HCT116 (cell line): ENCODE measurements at regions not wholly inside any gene's neighbourhood (a gene's known extent, or its start where the extent isn't known, plus 50 kb on each side); places are given as distances from the start of the nearest gene placed in this dataset.

ENCODE experiments used
- ATAC-seq: fragments of 200-7000 bp; cut with Tn5 transposase; 2 replicates; pipeline ENCODE4 v1.9.1; 2020; ENCODE audit warnings: mild to moderate bottlenecking, moderate library complexity
- BruUV-seq: library from RNA; stranded (reverse); fragments of 400-500 nt; replicated peaks from 2 replicates; lab custom pipeline; 2021; lab: Mats Ljungman, UMichigan
- CTCF ChIA-PET: fragments of 300-600 bp; sonication (Branson Sonifier 250); formaldehyde crosslinking; loops from one replicate; lab custom pipeline; 2021; ENCODE audit warnings: antibody characterized with exemption; lab: Charles Lee
- POLR2A ChIA-PET: fragments of 300-600, 350-600 bp; sonication (Branson Sonifier 250); formaldehyde crosslinking; loops from one replicate; lab custom pipeline; 2021; ENCODE audit warnings: antibody characterized with exemption; lab: Charles Lee
- RAD21 ChIA-PET, 2 experiments: fragments of 300-600 bp; sonication (Branson Sonifier 250); formaldehyde crosslinking; loops; one replicate each; lab custom pipeline; 2023; ENCODE audit warnings: low total read pairs in 2 of 2; ENCODE audit not compliant: uncharacterized antibody in 2 of 2, unreplicated experiment in 2 of 2, low non-redundant PET in 1 of 2; lab: Charles Lee
- DNase-seq: peaks from one replicate; pipeline ENCODE4 v3.0.0-alpha.2; 2010; ENCODE audit warnings: low read depth, low spot score
- H2AFZ ChIP-seq: fragments of 200-600 bp; shearing (Covaris generic), sonication (generic); 2 replicates; pipeline ENCODE4 v1.6.1; 2017; ENCODE audit warnings: low read depth, mixed run types, mixed read lengths, antibody characterized with exemption, low read length; ENCODE audit not compliant: poor library complexity, severe bottlenecking
- H3K27ac ChIP-seq: 2 replicates; pipeline ENCODE4 v1.5.1; 2012; ENCODE audit warnings: low read depth, low read length
- H3K27me3 ChIP-seq: fragments of 200-600 bp; sonication (generic); 2 replicates; pipeline ENCODE4 v1.6.1; 2016; ENCODE audit warnings: mixed run types, low read length, mixed read lengths; ENCODE audit not compliant: insufficient read depth
- H3K36me3 ChIP-seq, 2 experiments: fragments of 200-500 bp in 1 of 2; fragments of 200-600 bp in 1 of 2; sonication (Bioruptor generic) in 1 of 2; sonication (generic) in 1 of 2; 2 replicates each; pipeline versions ENCODE4 v1.5.1 to v1.6.1; 2014 to 2016; ENCODE audit warnings: low read length in 2 of 2, inconsistent platforms in 1 of 2, mixed read lengths in 1 of 2, mixed run types in 1 of 2; ENCODE audit not compliant: insufficient read depth in 2 of 2, control insufficient read depth in 1 of 2
- H3K4me1 ChIP-seq, 2 experiments: fragments of 200-600 bp in 1 of 2; sonication (generic) in 1 of 2; 2 replicates each; pipeline versions ENCODE4 v1.5.1 to v1.6.1; 2012 to 2017; ENCODE audit warnings: low read length in 2 of 2, inconsistent platforms in 1 of 2, mild to moderate bottlenecking in 1 of 2, mixed read lengths in 1 of 2, mixed run types in 1 of 2, moderate library complexity in 1 of 2; ENCODE audit not compliant: insufficient read depth in 2 of 2, control insufficient read depth in 1 of 2
- H3K4me2 ChIP-seq: fragments of 200-600 bp; sonication (generic); 2 replicates; pipeline ENCODE4 v1.6.1; 2017; ENCODE audit warnings: mixed run types, low read length, mixed read lengths
- H3K4me3 ChIP-seq, 2 experiments: fragments of 200-600 bp in 1 of 2; sonication (generic) in 1 of 2; replicated peaks in 1 of 2; 2 replicates each; pipeline ENCODE4 v1.5.1; 2011 to 2016; ENCODE audit warnings: low read length in 2 of 2, control low read depth in 1 of 2, low read depth in 1 of 2, mild to moderate bottlenecking in 1 of 2, mixed read lengths in 1 of 2, mixed run types in 1 of 2
- H3K79me2 ChIP-seq: fragments of 200-600 bp; sonication (generic); 2 replicates; pipeline ENCODE4 v1.6.1; 2017; ENCODE audit warnings: mild to moderate bottlenecking, mixed run types, low read length, moderate library complexity, mixed read lengths; ENCODE audit not compliant: insufficient read depth
- H3K9ac ChIP-seq: fragments of 200-600 bp; sonication (generic); 2 replicates; pipeline ENCODE4 v1.6.1; 2016; ENCODE audit warnings: low read length, mixed read lengths
- H3K9me2 ChIP-seq: fragments of 200-600 bp; sonication (generic), shearing (Covaris generic); 2 replicates; pipeline ENCODE4 v1.6.1; 2017; ENCODE audit warnings: mixed run types, mild to moderate bottlenecking, moderate library complexity; ENCODE audit not compliant: insufficient read depth
- H3K9me3 ChIP-seq, 2 experiments: fragments of 200-500 bp in 1 of 2; fragments of 200-600 bp in 1 of 2; sonication (Bioruptor generic) in 1 of 2; sonication (generic) in 1 of 2; 2 replicates each; pipeline ENCODE4 v1.6.1; 2014 to 2017; ENCODE audit warnings: low read length in 2 of 2, mixed read lengths in 2 of 2, inconsistent platforms in 1 of 2, low read depth in 1 of 2, mild to moderate bottlenecking in 1 of 2, mixed run types in 1 of 2, moderate library complexity in 1 of 2; ENCODE audit not compliant: control insufficient read depth in 1 of 2, insufficient read depth in 1 of 2
- H4K20me1 ChIP-seq: fragments of 200-600 bp; sonication (generic), shearing (Covaris generic); 2 replicates; pipeline ENCODE4 v1.6.1; 2017; ENCODE audit warnings: mixed run types, mild to moderate bottlenecking, moderate library complexity; ENCODE audit not compliant: insufficient read depth
- CEBPB ChIP-seq: IDR thresholded peaks from 2 replicates; pipeline ENCODE4 v1.6.1; 2012; ENCODE audit warnings: low read depth
- ELF1 ChIP-seq: IDR thresholded peaks from 2 replicates; pipeline ENCODE4 v1.6.1; 2012; ENCODE audit warnings: low read depth, borderline replicate concordance
- EZH2phosphoT487 ChIP-seq: fragments of 200-600 bp; IDR thresholded peaks from 2 replicates; pipeline ENCODE4 v1.6.1; 2018; ENCODE audit warnings: antibody characterized with exemption, borderline replicate concordance
- FOSL1 ChIP-seq: IDR thresholded peaks from 2 replicates; pipeline ENCODE4 v1.6.1; 2012; ENCODE audit warnings: low read depth
- JUND ChIP-seq: IDR thresholded peaks from 2 replicates; pipeline ENCODE4 v1.6.1; 2012
- POLR2AphosphoS5 ChIP-seq: IDR thresholded peaks from 2 replicates; pipeline ENCODE4 v1.6.1; 2011; ENCODE audit warnings: mild to moderate bottlenecking, low read depth, low read length, moderate library complexity
- RAD21 ChIP-seq: IDR thresholded peaks from 2 replicates; pipeline ENCODE4 v1.6.1; 2012; ENCODE audit warnings: low read depth, mild to moderate bottlenecking
- SIN3A ChIP-seq: IDR thresholded peaks from 2 replicates; pipeline ENCODE4 v1.6.1; 2012; ENCODE audit warnings: low read depth
- SP1 ChIP-seq: IDR thresholded peaks from 2 replicates; pipeline ENCODE4 v1.6.1; 2012; ENCODE audit warnings: low read depth
- SRF ChIP-seq: IDR thresholded peaks from 2 replicates; pipeline ENCODE4 v1.6.1; 2012; ENCODE audit warnings: low read depth
- TCF7L2 ChIP-seq: IDR thresholded peaks from 2 replicates; pipeline ENCODE4 v1.7.0; 2011; ENCODE audit warnings: borderline replicate concordance, inconsistent platforms; ENCODE audit not compliant: insufficient read depth, insufficient read length; ENCODE audit errors: extremely low read depth
- ZFX ChIP-seq: fragments of 450-650 bp; IDR thresholded peaks from 2 replicates; pipeline ENCODE4 v1.6.1; 2017
- ZNF274 ChIP-seq: fragments of 200-500 bp; sonication (Bioruptor generic); IDR thresholded peaks from 2 replicates; pipeline ENCODE4 v1.6.1; 2014; ENCODE audit warnings: mild to moderate bottlenecking, low read depth, low read length, inconsistent platforms
- intact Hi-C: fragments of 100-400 bp; cut with micrococcal nuclease; formaldehyde crosslinking; loops from 2 replicates; pipeline ENCODE4 v1.10.0; 2022
- TF ChIP-seq, protein P1 (sequence below): IDR thresholded peaks from 2 replicates; pipeline ENCODE4 v1.6.1; 2012
- TF ChIP-seq, protein P2 (sequence below): IDR thresholded peaks from 2 replicates; pipeline ENCODE4 v1.6.1; 2012

DNA sequence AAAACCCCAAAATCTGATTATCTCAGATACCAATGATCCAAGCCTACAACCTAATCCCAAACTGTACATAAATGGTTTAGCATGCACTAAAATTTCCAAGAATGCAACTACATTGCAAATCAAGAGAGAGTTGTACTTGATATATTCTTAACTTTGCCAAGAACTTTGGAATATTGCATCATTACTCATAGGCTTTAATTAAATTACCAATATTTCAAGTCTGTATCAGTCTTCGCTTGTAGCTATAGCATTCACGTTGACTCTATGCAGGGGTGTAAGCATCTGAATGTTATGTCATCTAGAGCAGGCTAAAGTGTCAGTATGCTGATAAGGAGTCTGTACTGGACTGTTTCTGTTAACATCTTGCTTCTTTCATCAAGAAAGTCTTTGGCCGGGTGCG, 56.3 kb downstream of the FOXI3 start:
- ATAC-seq = no peak
- RAD21 ChIA-PET = no interaction called here
- TF ChIP-seq EZH2phosphoT487 = no peak
- TF ChIP-seq, protein P1, sequence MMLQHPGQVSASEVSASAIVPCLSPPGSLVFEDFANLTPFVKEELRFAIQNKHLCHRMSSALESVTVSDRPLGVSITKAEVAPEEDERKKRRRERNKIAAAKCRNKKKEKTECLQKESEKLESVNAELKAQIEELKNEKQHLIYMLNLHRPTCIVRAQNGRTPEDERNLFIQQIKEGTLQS = no peak
- TF ChIP-seq RAD21 = no peak
- no peak for TF ChIP-seq SIN3A
- no peak for TF ChIP-seq JUND
- TF ChIP-seq POLR2AphosphoS5 = no peak
- no peak for TF ChIP-seq ZFX
- no peak for TF ChIP-seq CEBPB
- TF ChIP-seq SRF = no peak
- TF ChIP-seq TCF7L2 = no peak
- TF ChIP-seq ELF1 = no peak
- TF ChIP-seq SP1 = no peak
- TF ChIP-seq FOSL1 = no peak
- TF ChIP-seq ZNF274 = no peak
- TF ChIP-seq, protein P2, sequence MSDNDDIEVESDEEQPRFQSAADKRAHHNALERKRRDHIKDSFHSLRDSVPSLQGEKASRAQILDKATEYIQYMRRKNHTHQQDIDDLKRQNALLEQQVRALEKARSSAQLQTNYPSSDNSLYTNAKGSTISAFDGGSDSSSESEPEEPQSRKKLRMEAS = no peak
- TF ChIP-seq, all 23 proteins: peak for 0
- intact Hi-C loops = no loop called here
- Histone ChIP-seq H3K27ac (no peak overlapping the region), H2AFZ (no peak overlapping the region), H3K27me3 (no peaks in the 10 kb centered on the region), H3K36me3 (no peaks in the 10 kb centered on the region), H3K9me3 (no peaks in the 10 kb centered on the region), H3K4me2 (no peak overlapping the region), H3K9ac (no peak overlapping the region), H3K4me1 (peaks cover 0 to 4% of the 10 kb centered on the region in 2 experiments; a peak in 1 of 4 replicates), H3K4me3 (no peak overlapping the region), H4K20me1 (no peaks in the 10 kb centered on the region), H3K79me2 (no peaks in the 10 kb centered on the region), H3K9me2 (no peaks in the 10 kb centered on the region)
- ChIA-PET POLR2A (no interaction called here), CTCF (no interaction called here)
- no TSS peak for BruUV-seq
- DNase-seq = no peak
